ENCODE measurements at regions not wholly inside any gene's neighbourhood (a gene's known extent, or its start where the extent isn't known, plus 50 kb on each side); places are given as distances from the start of the nearest gene placed in this dataset.
A peak's percentile ranks its signal among the peaks of the same experiment; 100 is the strongest.
"Not testable (repeated sequence)": the region's sequence is repeated elsewhere in the genome, so short reads cannot be mapped to it uniquely, and the experiment has no call there.

GRCh38 chr5:50921366-50922133 lies 255.1 kb downstream of the PARP8 start:
- ATAC-seq: no peak
- DNase-seq (ENCODE audit: low read depth, low spot score): no peak
- ChIA-PET SMC1A (ENCODE audit: uncharacterized antibody, unreplicated experiment) (no interaction called here), RAD21 (ENCODE audit: unreplicated experiment) (no interaction called here), POLR2A (no interaction called here), CTCF (interaction anchor here (1.4 kb wide), 1 partner anchor 11 kb away, joined by 5 read pairs; no protein-coding TSS in a partner anchor)
- BruUV-seq (replicated peaks): no TSS peak
- H3K79me2 ChIP-seq (ENCODE audit: control insufficient read depth, insufficient read depth, low read length): no peaks in the 10 kb centered on the region
- no peak overlapping the region for H3K4me3 ChIP-seq
- intact Hi-C loops (cut with micrococcal nuclease; ENCODE audit: unreplicated experiment) (no loop called here), in situ Hi-C loops (cut with MboI) (no loop called here)
- H3K9me3 ChIP-seq (replicated peaks; ENCODE audit: control insufficient read depth, insufficient read depth, low read length): no peaks in the 10 kb centered on the region
- FAIRE-seq: no peak
- H3K9ac ChIP-seq (ENCODE audit: control insufficient read depth, insufficient read depth, low read length): no peak overlapping the region
- H4K20me1 ChIP-seq (ENCODE audit: control insufficient read depth, insufficient read depth): no peaks in the 10 kb centered on the region
- H2AFZ ChIP-seq (ENCODE audit: control insufficient read depth, low read depth, low read length): no peak overlapping the region
- H3K4me1 ChIP-seq (ENCODE audit: control insufficient read depth, insufficient read depth, low read length): no peaks in the 10 kb centered on the region
- H3K4me2 ChIP-seq (ENCODE audit: control insufficient read depth, insufficient read depth): no peak overlapping the region
- no peaks in the 10 kb centered on the region for H3K27me3 ChIP-seq (replicated peaks in 1 of 2; ENCODE audit: control insufficient read depth in 2 of 2, insufficient read depth in 2 of 2, low read length in 1 of 2)
- WGBS (ENCODE audit: insufficient coverage, insufficient replicate concordance, low lambda C conversion rate, missing lambda C conversion rate): 81% methylated on average over 16 of the region's 20 CpGs
- no peaks in the 10 kb centered on the region for H3K36me3 ChIP-seq (ENCODE audit: control insufficient read depth in 2 of 2, insufficient read depth in 2 of 2, low read length in 1 of 2)
- TF ChIP-seq ZNF217 (IDR thresholded peaks at IDR 0.05): no peak
- no peak overlapping the region for H3K27ac ChIP-seq (ENCODE audit: control insufficient read depth, insufficient read depth)

- H3K9me3 ChIP-seq (replicated peaks; ENCODE audit: control insufficient read depth, insufficient read depth, low read length); H3K36me3 ChIP-seq (ENCODE audit: control insufficient read depth in 2 of 2, insufficient read depth in 2 of 2, low read length in 1 of 2); H3K9ac ChIP-seq (ENCODE audit: control insufficient read depth, insufficient read depth, low read length); H4K20me1 ChIP-seq (ENCODE audit: control insufficient read depth, insufficient read depth); H3K4me2 ChIP-seq (ENCODE audit: control insufficient read depth, insufficient read depth); SMC1A ChIA-PET (ENCODE audit: uncharacterized antibody, unreplicated experiment); in situ Hi-C loops (cut with MboI); H3K79me2 ChIP-seq (ENCODE audit: control insufficient read depth, insufficient read depth, low read length); H3K27ac ChIP-seq (ENCODE audit: control insufficient read depth, insufficient read depth); DNase-seq (ENCODE audit: low read depth, low spot score); H3K4me3 ChIP-seq; intact Hi-C loops (cut with micrococcal nuclease; ENCODE audit: unreplicated experiment); H2AFZ ChIP-seq (ENCODE audit: control insufficient read depth, low read depth, low read length); POLR2A ChIA-PET; BruUV-seq (replicated peaks); H3K27me3 ChIP-seq (replicated peaks in 1 of 2; ENCODE audit: control insufficient read depth in 2 of 2, insufficient read depth in 2 of 2, low read length in 1 of 2); FAIRE-seq; RAD21 ChIA-PET (ENCODE audit: unreplicated experiment); H3K4me1 ChIP-seq (ENCODE audit: control insufficient read depth, insufficient read depth, low read length): not testable (repeated sequence)
- CTCF ChIA-PET: interaction anchor here (0.6 to 1.4 kb wide), 3 partner anchors 10 to 266 kb away, joined by 3 to 5 read pairs (median 3); no protein-coding TSS in a partner anchor
- 47% methylated on average over 34 of the region's 37 CpGs for WGBS (ENCODE audit: insufficient coverage, insufficient replicate concordance, low lambda C conversion rate, missing lambda C conversion rate)
- ATAC-seq: peak; percentile 98
- TF ChIP-seq CTCF (IDR thresholded peaks at IDR 0.05 in 2 of 3, conservative IDR thresholded peaks at IDR 0.05 in 1 of 3; ENCODE audit: control insufficient read depth in 2 of 3, extremely low read depth in 1 of 3, insufficient read depth in 1 of 3, low read depth in 3 of 3, low read length in 3 of 3): peak; percentile 35 to 64 (median 39)
Measured at GRCh38 chr5:50922134-50922941, 255.9 kb downstream of the PARP8 start.

Measured in GM12878 (cell line).